GM12878 (cell line): ENCODE measurements at regions not wholly inside any gene's neighbourhood (a gene's known extent, or its start where the extent isn't known, plus 50 kb on each side); places are given as distances from the start of the nearest gene placed in this dataset.

Experiments
- ATAC-seq: fragments of 200-7000 bp; cut with Tn5 transposase; 3 replicates; pipeline ENCODE4 v1.9.1; 2020; ENCODE audit warnings: mild to moderate bottlenecking, moderate library complexity
- BruUV-seq: library from RNA; stranded (reverse); fragments of 400-500 nt; replicated peaks from 2 replicates; lab custom pipeline; 2021; lab: Mats Ljungman, UMichigan
- CTCF ChIA-PET: fragments of 300-600 bp; sonication (Branson Sonifier 250); formaldehyde crosslinking; extraction: SDS; loops from one replicate; lab custom pipeline; 2021; ENCODE audit warnings: inconsistent platforms; lab: Yijun Ruan, JAX
- POLR2A ChIA-PET: fragments of 350-600 bp; formaldehyde crosslinking; extraction: SDS; loops from one replicate; lab custom pipeline; 2021; ENCODE audit warnings: inconsistent platforms; lab: Charles Lee
- RAD21 ChIA-PET: fragments of 300-600 bp; sonication (Branson Sonifier 250); formaldehyde crosslinking; loops from one replicate; lab custom pipeline; 2023; ENCODE audit warnings: antibody characterized with exemption; ENCODE audit not compliant: unreplicated experiment; lab: Charles Lee
- SMC1A ChIA-PET: fragments of 300-600 bp; sonication (Branson Sonifier 250); formaldehyde crosslinking; loops from one replicate; lab custom pipeline; 2023; ENCODE audit not compliant: unreplicated experiment, uncharacterized antibody; lab: Charles Lee
- DNase-seq: peaks from one replicate; pipeline ENCODE4 v3.0.0-alpha.2; 2011; ENCODE audit warnings: low read depth, low spot score
- FAIRE-seq: peaks from 3 replicates; lab custom pipeline; 2011; peaks lifted over from hg19 to GRCh38; lab: Jason Lieb, UNC
- H2AFZ ChIP-seq: 2 replicates; pipeline ENCODE4 v1.6.0; 2011; ENCODE audit warnings: low read depth, low read length, control low read depth; ENCODE audit not compliant: control insufficient read depth
- H3K27ac ChIP-seq: 2 replicates; pipeline ENCODE4 v1.5.1; 2011; ENCODE audit warnings: control low read depth; ENCODE audit not compliant: control insufficient read depth, insufficient read depth
- H3K27me3 ChIP-seq, 2 experiments: replicated peaks in 1 of 2; 2 replicates each; pipeline versions ENCODE4 v1.6.0 to v1.6.1; 2011; ENCODE audit warnings: low read length in 1 of 2; ENCODE audit not compliant: control insufficient read depth in 2 of 2, insufficient read depth in 2 of 2
- H3K36me3 ChIP-seq, 2 experiments: 2 replicates each; pipeline ENCODE4 v1.5.1; 2011; ENCODE audit warnings: low read length in 1 of 2; ENCODE audit not compliant: control insufficient read depth in 2 of 2, insufficient read depth in 2 of 2
- H3K4me1 ChIP-seq: 2 replicates; pipeline ENCODE4 v1.6.1; 2011; ENCODE audit warnings: mild to moderate bottlenecking, low read length, moderate library complexity, mixed read lengths; ENCODE audit not compliant: control insufficient read depth, insufficient read depth
- H3K4me2 ChIP-seq: 2 replicates; pipeline ENCODE4 v1.6.0; 2011; ENCODE audit warnings: control low read depth; ENCODE audit not compliant: control insufficient read depth, insufficient read depth
- H3K4me3 ChIP-seq: fragments of 200-600 bp; sonication (generic); 2 replicates; pipeline ENCODE4 v1.5.1; 2016
- H3K79me2 ChIP-seq: 2 replicates; pipeline ENCODE4 v1.6.0; 2011; ENCODE audit warnings: low read length; ENCODE audit not compliant: control insufficient read depth, insufficient read depth
- H3K9ac ChIP-seq: 2 replicates; pipeline ENCODE4 v1.8.0; 2011; ENCODE audit warnings: low read length, control low read depth, mixed read lengths; ENCODE audit not compliant: control insufficient read depth, insufficient read depth
- H3K9me3 ChIP-seq: replicated peaks from 3 replicates; pipeline ENCODE4 v1.5.1; 2011; ENCODE audit warnings: mild to moderate bottlenecking, low read length; ENCODE audit not compliant: control insufficient read depth, insufficient read depth
- H4K20me1 ChIP-seq: 2 replicates; pipeline ENCODE4 v1.6.0; 2011; ENCODE audit not compliant: control insufficient read depth, insufficient read depth
- ATF3 ChIP-seq: IDR thresholded peaks from 2 replicates; pipeline ENCODE4 v1.6.1; 2011; ENCODE audit warnings: low read depth, mild to moderate bottlenecking, low read length, moderate library complexity, borderline replicate concordance; ENCODE audit errors: extremely low read depth
- BCLAF1 ChIP-seq: fragments of 450-650 bp; IDR thresholded peaks from 2 replicates; pipeline ENCODE4 v1.6.1; 2017; ENCODE audit warnings: antibody characterized with exemption, mild to moderate bottlenecking, moderate library complexity
- FOS ChIP-seq: IDR thresholded peaks from 3 replicates; pipeline ENCODE4 v1.6.1; 2011; ENCODE audit warnings: borderline replicate concordance; ENCODE audit not compliant: insufficient read length; ENCODE audit errors: extremely low read depth
- GATAD2B ChIP-seq: fragments of 450-650 bp; conservative IDR thresholded peaks from 2 replicates; pipeline ENCODE4 v1.6.1; 2017; ENCODE audit warnings: low read depth, mild to moderate bottlenecking, moderate library complexity
- HDAC6 ChIP-seq: fragments of 200-600 bp; sonication (generic); IDR thresholded peaks from one replicate; pipeline ENCODE4 v1.8.0; 2017; ENCODE audit warnings: antibody characterized with exemption; ENCODE audit not compliant: unreplicated experiment
- MLLT1 ChIP-seq: fragments of 450-650 bp; IDR thresholded peaks from 2 replicates; pipeline ENCODE4 v1.6.1; 2016; ENCODE audit warnings: mild to moderate bottlenecking
- SPI1 ChIP-seq: IDR thresholded peaks from 2 replicates; pipeline ENCODE4 v1.6.1; 2011; ENCODE audit warnings: low read depth, mild to moderate bottlenecking, low read length, moderate library complexity, borderline replicate concordance; ENCODE audit not compliant: insufficient read depth
- TCF7 ChIP-seq: IDR thresholded peaks from 2 replicates; pipeline ENCODE4 v1.6.1; 2014; ENCODE audit warnings: antibody characterized with exemption, borderline replicate concordance
- ZNF207 ChIP-seq: fragments of 450-650 bp; IDR thresholded peaks from 2 replicates; pipeline ENCODE4 v1.6.1; 2014; ENCODE audit warnings: antibody characterized with exemption, mild to moderate bottlenecking, borderline replicate concordance
- ZNF687 ChIP-seq: fragments of 450-650 bp; IDR thresholded peaks from 2 replicates; pipeline ENCODE4 v1.6.1; 2017; ENCODE audit warnings: mild to moderate bottlenecking, moderate library complexity
- WGBS: methylation state at CpG from one replicate; pipeline ENCODE4 v1.1.6; 2016; ENCODE audit warnings: low lambda C conversion rate; ENCODE audit not compliant: insufficient replicate concordance, insufficient coverage; ENCODE audit errors: missing lambda C conversion rate; 5-methylcytosine and 5-hydroxymethylcytosine counted together
- in situ Hi-C: fragments of 300-500 bp; cut with MboI; formaldehyde crosslinking; loops from 9 replicates; pipeline ENCODE4 v1.14.3; 2018; ENCODE audit warnings: mixed read lengths
- intact Hi-C: fragments of 100-400 bp; cut with micrococcal nuclease; formaldehyde crosslinking; loops from one replicate; pipeline ENCODE4 v1.14.2; 2022; ENCODE audit not compliant: unreplicated experiment

GRCh38 chr21:34255073-34255472 is 108.7 kb upstream of the KCNE2 start (continued):
- TF ChIP-seq GATAD2B: no peak
- no peak for TF ChIP-seq TCF7
- no peak for TF ChIP-seq SPI1
- TF ChIP-seq ATF3: no peak

GRCh38 chr21:34260277-34261008 is 103.4 kb upstream of the KCNE2 start:
- intact Hi-C loops: no loop called here
- no peaks in the 10 kb centered on the region for H3K36me3 ChIP-seq
- H3K4me3 ChIP-seq: no peak overlapping the region
- H3K4me2 ChIP-seq: no peak overlapping the region
- FAIRE-seq: no peak
- no peak overlapping the region for H3K27ac ChIP-seq
- H2AFZ ChIP-seq: no peak overlapping the region
- H3K4me1 ChIP-seq: no peaks in the 10 kb centered on the region
- H3K27me3 ChIP-seq: no peaks in the 10 kb centered on the region
- H3K9me3 ChIP-seq: peaks cover 3% of the 10 kb centered on the region; the same call in 2 of the 3 replicates
- no peaks in the 10 kb centered on the region for H3K79me2 ChIP-seq
- no peak for ATAC-seq
- H4K20me1 ChIP-seq: no peaks in the 10 kb centered on the region
- ChIA-PET SMC1A (interaction anchor here (1.0 kb wide), 1 partner anchor 107 kb away, joined by 3 read pairs; no protein-coding TSS in a partner anchor), POLR2A (no interaction called here), CTCF (no interaction called here), RAD21 (interaction anchor here (1.1 kb wide), 1 partner anchor 336 kb away, joined by 3 read pairs; no protein-coding TSS in a partner anchor)
- no TSS peak for BruUV-seq
- no peak for DNase-seq
- no peak overlapping the region for H3K9ac ChIP-seq
- 21% methylated on average over 4 of the region's 4 CpGs for WGBS
- in situ Hi-C loops: no loop called here
- TF ChIP-seq MLLT1: no peak
- no peak for TF ChIP-seq ZNF687
- TF ChIP-seq ZNF207: no peak
- TF ChIP-seq FOS: no peak
- TF ChIP-seq HDAC6: no peak
- no peak for TF ChIP-seq BCLAF1
